Breast epithelium (tissue), 3 donors: ENCODE measurements at regions not wholly inside any gene's neighbourhood (a gene's known extent, or its start where the extent isn't known, plus 50 kb on each side); places are given as distances from the start of the nearest gene placed in this dataset.

ENCODE experiments used
- POLR2A ChIP-seq: fragments of 450-650 bp; IDR thresholded peaks from one replicate; pipeline ENCODE4 v1.6.1; 2016; ENCODE audit warnings: antibody characterized with exemption, mild to moderate bottlenecking, moderate library complexity
- POLR2AphosphoS5 ChIP-seq, 3 donors: sonication (generic); formaldehyde crosslinking; IDR thresholded peaks; one replicate each; pipeline ENCODE4 v1.6.1; 2017; ENCODE audit warnings: antibody characterized with exemption in 3 of 3
- TF ChIP-seq, protein P1 (sequence below), 3 donors: fragments of 450-650 bp; IDR thresholded peaks; one replicate each; pipeline ENCODE4 v1.5.1; 2016 to 2017; ENCODE audit warnings: antibody characterized with exemption in 3 of 3, mild to moderate bottlenecking in 3 of 3, moderate library complexity in 3 of 3

DNA sequence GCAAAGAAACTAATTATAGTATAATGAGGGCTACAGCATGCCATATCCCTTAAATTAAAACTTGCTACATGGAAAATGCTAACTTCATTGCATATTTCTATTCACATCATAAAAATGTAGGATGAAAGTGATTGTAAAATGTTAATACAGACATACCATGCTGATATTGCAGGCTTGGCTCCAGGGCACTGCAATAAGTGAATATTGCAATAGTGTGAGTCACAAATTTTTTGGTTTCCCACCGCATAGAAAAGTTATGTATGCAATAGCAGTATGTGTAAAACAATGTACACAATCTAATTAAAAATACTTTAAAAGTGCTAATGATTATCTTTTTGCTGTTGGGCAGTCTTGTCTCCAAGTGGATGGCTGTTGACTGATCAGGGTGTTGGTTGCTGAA lies 162.1 kb downstream of the CD8B2 start:
- TF ChIP-seq POLR2A (no peak), POLR2AphosphoS5 (IDR thresholded peaks at IDR 0.05) (no peak)
- TF ChIP-seq, protein P1, sequence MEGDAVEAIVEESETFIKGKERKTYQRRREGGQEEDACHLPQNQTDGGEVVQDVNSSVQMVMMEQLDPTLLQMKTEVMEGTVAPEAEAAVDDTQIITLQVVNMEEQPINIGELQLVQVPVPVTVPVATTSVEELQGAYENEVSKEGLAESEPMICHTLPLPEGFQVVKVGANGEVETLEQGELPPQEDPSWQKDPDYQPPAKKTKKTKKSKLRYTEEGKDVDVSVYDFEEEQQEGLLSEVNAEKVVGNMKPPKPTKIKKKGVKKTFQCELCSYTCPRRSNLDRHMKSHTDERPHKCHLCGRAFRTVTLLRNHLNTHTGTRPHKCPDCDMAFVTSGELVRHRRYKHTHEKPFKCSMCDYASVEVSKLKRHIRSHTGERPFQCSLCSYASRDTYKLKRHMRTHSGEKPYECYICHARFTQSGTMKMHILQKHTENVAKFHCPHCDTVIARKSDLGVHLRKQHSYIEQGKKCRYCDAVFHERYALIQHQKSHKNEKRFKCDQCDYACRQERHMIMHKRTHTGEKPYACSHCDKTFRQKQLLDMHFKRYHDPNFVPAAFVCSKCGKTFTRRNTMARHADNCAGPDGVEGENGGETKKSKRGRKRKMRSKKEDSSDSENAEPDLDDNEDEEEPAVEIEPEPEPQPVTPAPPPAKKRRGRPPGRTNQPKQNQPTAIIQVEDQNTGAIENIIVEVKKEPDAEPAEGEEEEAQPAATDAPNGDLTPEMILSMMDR (IDR thresholded peaks at IDR 0.05) = no peak
